IMR-90 (cell line): ENCODE measurements at regions not wholly inside any gene's neighbourhood (a gene's known extent, or its start where the extent isn't known, plus 50 kb on each side); places are given as distances from the start of the nearest gene placed in this dataset.

Experiments
- BHLHE40 ChIP-seq: fragments of 150-350 bp; IDR thresholded peaks from 2 replicates; pipeline ENCODE4 v1.6.1; 2016; ENCODE audit warnings: mild to moderate bottlenecking, low read depth, low read length
- MXI1 ChIP-seq: IDR thresholded peaks from 2 replicates; pipeline ENCODE4 v1.6.1; 2012; ENCODE audit warnings: low read depth, mild to moderate bottlenecking, low read length, moderate library complexity, borderline replicate concordance
- POLR2A ChIP-seq: IDR thresholded peaks from 2 replicates; pipeline ENCODE4 v1.6.1; 2012; ENCODE audit warnings: mild to moderate bottlenecking, low read depth, low read length
- RCOR1 ChIP-seq: IDR thresholded peaks from 2 replicates; pipeline ENCODE4 v1.6.1; 2012; ENCODE audit warnings: mild to moderate bottlenecking, low read length, improper control_type of control experiment; ENCODE audit not compliant: insufficient replicate concordance
- TF ChIP-seq, protein P1 (sequence below): conservative IDR thresholded peaks from 2 replicates; pipeline ENCODE4 v1.5.1; 2012; ENCODE audit warnings: mild to moderate bottlenecking, low read depth, low read length, improper control_type of control experiment
- TF ChIP-seq, protein P2 (sequence below): fragments of 150-350 bp; IDR thresholded peaks from 2 replicates; pipeline ENCODE4 v1.6.1; 2017; ENCODE audit warnings: mild to moderate bottlenecking, antibody characterized with exemption, low read length, low read depth
- TF ChIP-seq, protein P3 (sequence below): fragments of 150-350 bp; IDR thresholded peaks from 2 replicates; pipeline ENCODE4 v1.6.1; 2016; ENCODE audit warnings: low read depth, mild to moderate bottlenecking, low read length, moderate library complexity, borderline replicate concordance

DNA sequence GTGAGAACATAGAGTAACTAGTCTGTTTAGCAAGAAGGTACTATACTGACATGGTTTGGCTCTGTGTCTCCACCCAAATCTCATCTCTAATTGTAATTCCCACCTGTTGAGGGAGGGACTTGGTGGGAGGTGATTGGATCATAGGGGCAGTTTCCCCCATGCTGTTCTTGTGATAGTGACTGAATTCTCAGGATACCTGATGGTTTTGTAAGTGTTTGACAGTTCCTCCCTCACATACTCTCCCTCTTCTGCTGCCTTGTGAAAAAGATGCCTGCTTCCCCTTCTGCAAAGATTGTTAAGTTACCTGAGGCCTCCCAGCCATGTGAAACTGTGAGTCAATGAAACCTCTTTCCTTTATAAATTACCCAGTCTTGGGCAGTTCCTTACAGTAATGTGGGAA is 240.4 kb upstream of the ST8SIA4 start:
- TF ChIP-seq, protein P1, sequence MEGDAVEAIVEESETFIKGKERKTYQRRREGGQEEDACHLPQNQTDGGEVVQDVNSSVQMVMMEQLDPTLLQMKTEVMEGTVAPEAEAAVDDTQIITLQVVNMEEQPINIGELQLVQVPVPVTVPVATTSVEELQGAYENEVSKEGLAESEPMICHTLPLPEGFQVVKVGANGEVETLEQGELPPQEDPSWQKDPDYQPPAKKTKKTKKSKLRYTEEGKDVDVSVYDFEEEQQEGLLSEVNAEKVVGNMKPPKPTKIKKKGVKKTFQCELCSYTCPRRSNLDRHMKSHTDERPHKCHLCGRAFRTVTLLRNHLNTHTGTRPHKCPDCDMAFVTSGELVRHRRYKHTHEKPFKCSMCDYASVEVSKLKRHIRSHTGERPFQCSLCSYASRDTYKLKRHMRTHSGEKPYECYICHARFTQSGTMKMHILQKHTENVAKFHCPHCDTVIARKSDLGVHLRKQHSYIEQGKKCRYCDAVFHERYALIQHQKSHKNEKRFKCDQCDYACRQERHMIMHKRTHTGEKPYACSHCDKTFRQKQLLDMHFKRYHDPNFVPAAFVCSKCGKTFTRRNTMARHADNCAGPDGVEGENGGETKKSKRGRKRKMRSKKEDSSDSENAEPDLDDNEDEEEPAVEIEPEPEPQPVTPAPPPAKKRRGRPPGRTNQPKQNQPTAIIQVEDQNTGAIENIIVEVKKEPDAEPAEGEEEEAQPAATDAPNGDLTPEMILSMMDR = no peak
- TF ChIP-seq, protein P2, sequence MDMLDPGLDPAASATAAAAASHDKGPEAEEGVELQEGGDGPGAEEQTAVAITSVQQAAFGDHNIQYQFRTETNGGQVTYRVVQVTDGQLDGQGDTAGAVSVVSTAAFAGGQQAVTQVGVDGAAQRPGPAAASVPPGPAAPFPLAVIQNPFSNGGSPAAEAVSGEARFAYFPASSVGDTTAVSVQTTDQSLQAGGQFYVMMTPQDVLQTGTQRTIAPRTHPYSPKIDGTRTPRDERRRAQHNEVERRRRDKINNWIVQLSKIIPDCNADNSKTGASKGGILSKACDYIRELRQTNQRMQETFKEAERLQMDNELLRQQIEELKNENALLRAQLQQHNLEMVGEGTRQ = no peak
- TF ChIP-seq, protein P3, sequence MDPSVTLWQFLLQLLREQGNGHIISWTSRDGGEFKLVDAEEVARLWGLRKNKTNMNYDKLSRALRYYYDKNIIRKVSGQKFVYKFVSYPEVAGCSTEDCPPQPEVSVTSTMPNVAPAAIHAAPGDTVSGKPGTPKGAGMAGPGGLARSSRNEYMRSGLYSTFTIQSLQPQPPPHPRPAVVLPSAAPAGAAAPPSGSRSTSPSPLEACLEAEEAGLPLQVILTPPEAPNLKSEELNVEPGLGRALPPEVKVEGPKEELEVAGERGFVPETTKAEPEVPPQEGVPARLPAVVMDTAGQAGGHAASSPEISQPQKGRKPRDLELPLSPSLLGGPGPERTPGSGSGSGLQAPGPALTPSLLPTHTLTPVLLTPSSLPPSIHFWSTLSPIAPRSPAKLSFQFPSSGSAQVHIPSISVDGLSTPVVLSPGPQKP = no peak
- TF ChIP-seq MXI1 = no peak
- TF ChIP-seq RCOR1 = no peak
- TF ChIP-seq POLR2A = no peak
- TF ChIP-seq BHLHE40 = no peak
